ENCODE measurements at regions not wholly inside any gene's neighbourhood (a gene's known extent, or its start where the extent isn't known, plus 50 kb on each side); places are given as distances from the start of the nearest gene placed in this dataset.

GRCh38 chr6:88301888-88302768 is 136.0 kb upstream of the CNR1 start:
- Histone ChIP-seq H3K36me3 (no peaks in the 10 kb centered on the region), H3K27me3 (no peaks in the 10 kb centered on the region), H3K27ac (no peak overlapping the region), H3K4me1 (no peaks in the 10 kb centered on the region), H3K4me3 (no peak overlapping the region), H3K9me3 (no peaks in the 10 kb centered on the region)
- TF ChIP-seq, protein P1, sequence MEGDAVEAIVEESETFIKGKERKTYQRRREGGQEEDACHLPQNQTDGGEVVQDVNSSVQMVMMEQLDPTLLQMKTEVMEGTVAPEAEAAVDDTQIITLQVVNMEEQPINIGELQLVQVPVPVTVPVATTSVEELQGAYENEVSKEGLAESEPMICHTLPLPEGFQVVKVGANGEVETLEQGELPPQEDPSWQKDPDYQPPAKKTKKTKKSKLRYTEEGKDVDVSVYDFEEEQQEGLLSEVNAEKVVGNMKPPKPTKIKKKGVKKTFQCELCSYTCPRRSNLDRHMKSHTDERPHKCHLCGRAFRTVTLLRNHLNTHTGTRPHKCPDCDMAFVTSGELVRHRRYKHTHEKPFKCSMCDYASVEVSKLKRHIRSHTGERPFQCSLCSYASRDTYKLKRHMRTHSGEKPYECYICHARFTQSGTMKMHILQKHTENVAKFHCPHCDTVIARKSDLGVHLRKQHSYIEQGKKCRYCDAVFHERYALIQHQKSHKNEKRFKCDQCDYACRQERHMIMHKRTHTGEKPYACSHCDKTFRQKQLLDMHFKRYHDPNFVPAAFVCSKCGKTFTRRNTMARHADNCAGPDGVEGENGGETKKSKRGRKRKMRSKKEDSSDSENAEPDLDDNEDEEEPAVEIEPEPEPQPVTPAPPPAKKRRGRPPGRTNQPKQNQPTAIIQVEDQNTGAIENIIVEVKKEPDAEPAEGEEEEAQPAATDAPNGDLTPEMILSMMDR (IDR thresholded peaks at IDR 0.05): no peak
- intact Hi-C loops (cut with DNase I): no loop called here
- DNase-seq: no peak
- ATAC-seq: no peak

DNA sequence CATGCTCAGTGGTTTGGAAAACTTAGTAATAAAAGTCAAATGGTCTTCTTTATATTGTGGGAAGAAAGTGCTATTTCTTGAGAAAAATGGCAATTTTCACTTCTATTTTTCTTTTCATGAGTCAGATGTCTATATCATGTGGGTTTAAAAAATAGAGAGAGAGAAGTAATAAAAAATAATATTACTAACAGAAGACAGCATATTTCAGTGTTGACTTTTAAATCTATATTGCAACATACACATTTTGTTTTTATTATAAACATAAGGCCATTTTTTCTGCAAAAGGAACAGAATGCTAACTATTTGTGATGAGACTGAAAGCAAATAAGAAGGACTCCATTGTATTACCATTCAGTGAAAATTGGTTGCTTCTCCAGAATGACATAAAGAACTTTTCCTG is 135.1 kb upstream of the CNR1 start:
- intact Hi-C loops (cut with DNase I): no loop called here
- DNase-seq (no peak), ATAC-seq (no peak)
- Histone ChIP-seq H3K9me3 (no peaks in the 10 kb centered on the region), H3K4me3 (no peak overlapping the region), H3K27ac (no peak overlapping the region), H3K4me1 (no peaks in the 10 kb centered on the region), H3K36me3 (no peaks in the 10 kb centered on the region), H3K27me3 (no peaks in the 10 kb centered on the region)
- TF ChIP-seq, protein P1 (IDR thresholded peaks at IDR 0.05): no peak

GRCh38 chr6:88298066-88298845 is 132.1 kb upstream of the CNR1 start:
- no peaks in the 10 kb centered on the region for H3K27me3 ChIP-seq
- no peaks in the 10 kb centered on the region for H3K4me1 ChIP-seq
- no peak overlapping the region for H3K4me3 ChIP-seq
- no peak overlapping the region for H3K27ac ChIP-seq
- TF ChIP-seq, protein P1 (IDR thresholded peaks at IDR 0.05): no peak
- H3K9me3 ChIP-seq: no peaks in the 10 kb centered on the region
- intact Hi-C loops (cut with DNase I): no loop called here
- ATAC-seq (no peak), DNase-seq (no peak)
- no peaks in the 10 kb centered on the region for H3K36me3 ChIP-seq

- H3K4me3 ChIP-seq: no peak overlapping the region
- TF ChIP-seq, protein P1 (IDR thresholded peaks at IDR 0.05): no peak
- DNase-seq (no peak), ATAC-seq (no peak)
- H3K27me3 ChIP-seq: no peaks in the 10 kb centered on the region
- no peaks in the 10 kb centered on the region for H3K9me3 ChIP-seq
- H3K36me3 ChIP-seq: no peaks in the 10 kb centered on the region
- no peaks in the 10 kb centered on the region for H3K4me1 ChIP-seq
- no peak overlapping the region for H3K27ac ChIP-seq
- intact Hi-C loops (cut with DNase I): no loop called here
These were observed 130.5 kb upstream of the CNR1 start for GRCh38 chr6:88296694-88297093.

DNA sequence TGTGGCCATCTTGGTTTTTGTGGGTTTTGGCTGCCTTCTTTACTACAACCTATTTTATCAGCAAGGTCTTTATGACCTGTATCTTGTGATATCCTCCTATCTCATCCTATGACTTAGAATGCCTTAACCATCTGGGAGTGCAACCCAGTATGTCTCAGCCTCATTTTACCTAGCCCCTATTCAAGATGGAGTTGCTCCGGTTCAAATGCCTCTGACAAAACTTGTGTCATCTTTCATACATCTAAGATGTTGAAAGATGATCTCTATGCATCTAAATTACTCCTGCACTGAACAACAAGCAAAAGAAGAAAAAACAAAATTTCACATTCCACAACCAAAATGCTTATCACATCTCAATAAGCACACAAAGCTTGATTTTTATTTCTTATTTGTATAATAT is 129.5 kb upstream of the CNR1 start:
- no peak for ATAC-seq
- intact Hi-C loops (cut with DNase I): no loop called here

More for the DNA sequence above, 129.5 kb upstream of the CNR1 start:
- H3K4me3 ChIP-seq: no peak overlapping the region
- no peaks in the 10 kb centered on the region for H3K4me1 ChIP-seq
- TF ChIP-seq, protein P1 (IDR thresholded peaks at IDR 0.05): no peak
- no peak for DNase-seq
- H3K27ac ChIP-seq: no peak overlapping the region
- no peaks in the 10 kb centered on the region for H3K9me3 ChIP-seq
- H3K36me3 ChIP-seq: no peaks in the 10 kb centered on the region
- H3K27me3 ChIP-seq: no peaks in the 10 kb centered on the region

Measured in left lung (tissue), 4 donors.